HG03159 (cell line): ENCODE measurements at regions not wholly inside any gene's neighbourhood (a gene's known extent, or its start where the extent isn't known, plus 50 kb on each side); places are given as distances from the start of the nearest gene placed in this dataset.

ENCODE experiments used
- ATAC-seq: cut with Tn5 transposase; IDR thresholded peaks from one replicate; pipeline ENCODE4 v1.9.1; 2021; ENCODE audit warnings: mild to moderate bottlenecking, moderate library complexity; ENCODE audit not compliant: unreplicated experiment

GRCh38 chr12:24759155-24759554 is 189.7 kb downstream of the BCAT1 start:
- ATAC-seq: no peak

GRCh38 chr12:24756479-24757024 is 192.3 kb downstream of the BCAT1 start:
- no peak for ATAC-seq

GRCh38 chr12:24754690-24755638 is 193.9 kb downstream of the BCAT1 start:
- ATAC-seq: no peak

- no peak for ATAC-seq
Observed at GRCh38 chr12:24752763-24753462, 196.0 kb downstream of the BCAT1 start.

GRCh38 chr12:24751181-24751580 is 197.7 kb downstream of the BCAT1 start:
- no peak for ATAC-seq

- ATAC-seq: no peak
Observed at GRCh38 chr12:24750263-24750662, 198.6 kb downstream of the BCAT1 start.

GRCh38 chr12:24749171-24749570 is 199.7 kb downstream of the BCAT1 start:
- ATAC-seq: no peak

- no peak for ATAC-seq
Observed at GRCh38 chr12:24748326-24748725, 200.6 kb downstream of the BCAT1 start.

- ATAC-seq: no peak
Observed at GRCh38 chr12:24746864-24747263, 202.0 kb downstream of the BCAT1 start.

- no peak for ATAC-seq
Observed at GRCh38 chr12:24746006-24746671, 202.8 kb downstream of the BCAT1 start.

GRCh38 chr12:24743941-24744793 is 204.7 kb downstream of the BCAT1 start:
- ATAC-seq: no peak

- peak; percentile 81 for ATAC-seq
Observed at GRCh38 chr12:24742378-24742777, 206.5 kb downstream of the BCAT1 start.

- ATAC-seq: peak; percentile 48
Observed at GRCh38 chr12:24741216-24741615, 207.7 kb downstream of the BCAT1 start.

GRCh38 chr12:24739106-24739779 is 209.7 kb downstream of the BCAT1 start:
- ATAC-seq: no peak

- no peak for ATAC-seq
Observed at GRCh38 chr12:24738441-24738840, 210.5 kb downstream of the BCAT1 start.

- no peak for ATAC-seq
Observed at GRCh38 chr12:24731596-24731995, 217.3 kb downstream of the BCAT1 start.

GRCh38 chr12:24730489-24730896 is 218.4 kb downstream of the BCAT1 start:
- ATAC-seq: peak; percentile 31

GRCh38 chr12:24728826-24729225 is 220.1 kb downstream of the BCAT1 start:
- ATAC-seq: no peak

GRCh38 chr12:24728366-24728765 is 220.5 kb downstream of the BCAT1 start:
- ATAC-seq: no peak

GRCh38 chr12:24725616-24726015 is 223.3 kb downstream of the BCAT1 start:
- ATAC-seq: no peak
